ENCODE measurements at regions not wholly inside any gene's neighbourhood (a gene's known extent, or its start where the extent isn't known, plus 50 kb on each side); places are given as distances from the start of the nearest gene placed in this dataset.

GRCh38 chr5:117863586-117864296 is 1124.6 kb downstream of the DTWD2 start:
- no peak for TF ChIP-seq POLR2A (IDR thresholded peaks at IDR 0.05; ENCODE audit: low read depth, low read length)
- no peak for TF ChIP-seq POLR2AphosphoS5 (IDR thresholded peaks at IDR 0.05; ENCODE audit: low read depth, low read length)

Measured in GM12892 (cell line).